ENCODE measurements at regions not wholly inside any gene's neighbourhood (a gene's known extent, or its start where the extent isn't known, plus 50 kb on each side); places are given as distances from the start of the nearest gene placed in this dataset.

DNA sequence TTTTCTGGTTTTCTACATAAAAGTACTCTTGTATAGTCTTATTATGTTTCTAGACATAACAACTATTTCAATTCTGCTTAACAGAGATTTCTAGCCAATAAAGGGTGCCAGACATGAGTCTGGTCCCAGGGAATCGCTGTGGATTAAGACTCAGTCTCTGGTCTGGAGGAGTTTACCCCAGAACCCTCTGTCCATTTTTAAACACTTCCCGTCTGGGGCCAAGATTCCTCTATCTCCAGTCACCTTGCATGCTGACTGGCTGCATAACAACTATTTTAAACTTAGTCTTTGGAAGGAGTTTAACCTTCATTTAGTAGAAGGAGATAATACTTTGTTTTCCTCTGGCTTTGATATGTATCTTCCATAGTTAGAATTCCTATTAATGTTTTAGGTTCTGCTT, 163.1 kb upstream of the IFNG-AS1 start:
- TF ChIP-seq, protein P1, sequence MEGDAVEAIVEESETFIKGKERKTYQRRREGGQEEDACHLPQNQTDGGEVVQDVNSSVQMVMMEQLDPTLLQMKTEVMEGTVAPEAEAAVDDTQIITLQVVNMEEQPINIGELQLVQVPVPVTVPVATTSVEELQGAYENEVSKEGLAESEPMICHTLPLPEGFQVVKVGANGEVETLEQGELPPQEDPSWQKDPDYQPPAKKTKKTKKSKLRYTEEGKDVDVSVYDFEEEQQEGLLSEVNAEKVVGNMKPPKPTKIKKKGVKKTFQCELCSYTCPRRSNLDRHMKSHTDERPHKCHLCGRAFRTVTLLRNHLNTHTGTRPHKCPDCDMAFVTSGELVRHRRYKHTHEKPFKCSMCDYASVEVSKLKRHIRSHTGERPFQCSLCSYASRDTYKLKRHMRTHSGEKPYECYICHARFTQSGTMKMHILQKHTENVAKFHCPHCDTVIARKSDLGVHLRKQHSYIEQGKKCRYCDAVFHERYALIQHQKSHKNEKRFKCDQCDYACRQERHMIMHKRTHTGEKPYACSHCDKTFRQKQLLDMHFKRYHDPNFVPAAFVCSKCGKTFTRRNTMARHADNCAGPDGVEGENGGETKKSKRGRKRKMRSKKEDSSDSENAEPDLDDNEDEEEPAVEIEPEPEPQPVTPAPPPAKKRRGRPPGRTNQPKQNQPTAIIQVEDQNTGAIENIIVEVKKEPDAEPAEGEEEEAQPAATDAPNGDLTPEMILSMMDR (IDR thresholded peaks at IDR 0.05): no peak
- no peak for TF ChIP-seq ZFX (IDR thresholded peaks at IDR 0.05; ENCODE audit: borderline replicate concordance)

All from 22Rv1 (cell line).